ENCODE measurements at regions not wholly inside any gene's neighbourhood (a gene's known extent, or its start where the extent isn't known, plus 50 kb on each side); places are given as distances from the start of the nearest gene placed in this dataset.
"Not testable (repeated sequence)": the region's sequence is repeated elsewhere in the genome, so short reads cannot be mapped to it uniquely, and the experiment has no call there.

GRCh38 chr2:36235426-36235825, 120.2 kb upstream of the CRIM1 start:
- no peak for DNase-seq (ENCODE audit: low spot score)

DNA sequence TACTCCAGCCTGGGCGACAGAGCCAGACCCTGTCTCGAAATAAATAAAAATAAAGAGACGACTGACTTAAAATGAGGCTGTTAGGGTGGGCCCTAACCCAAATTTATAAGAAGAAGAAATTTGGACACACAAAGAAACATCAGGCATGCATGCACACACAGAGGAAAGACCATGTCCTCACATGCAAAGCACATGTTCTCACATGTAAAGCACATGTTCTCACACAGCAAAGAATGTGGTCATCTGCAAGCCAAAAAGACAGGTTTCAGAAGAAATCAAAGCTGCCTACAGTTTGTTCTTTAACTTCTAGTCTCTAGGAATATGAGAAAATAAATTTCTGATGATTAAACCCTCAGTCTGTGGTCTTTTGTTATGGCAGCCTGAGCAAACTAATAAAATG, 132.3 kb upstream of the CRIM1 start:
- DNase-seq (ENCODE audit: low spot score) = no peak

- no peak for DNase-seq (ENCODE audit: low spot score)
Observed at GRCh38 chr2:36222485-36222884, 133.1 kb upstream of the CRIM1 start.

DNA sequence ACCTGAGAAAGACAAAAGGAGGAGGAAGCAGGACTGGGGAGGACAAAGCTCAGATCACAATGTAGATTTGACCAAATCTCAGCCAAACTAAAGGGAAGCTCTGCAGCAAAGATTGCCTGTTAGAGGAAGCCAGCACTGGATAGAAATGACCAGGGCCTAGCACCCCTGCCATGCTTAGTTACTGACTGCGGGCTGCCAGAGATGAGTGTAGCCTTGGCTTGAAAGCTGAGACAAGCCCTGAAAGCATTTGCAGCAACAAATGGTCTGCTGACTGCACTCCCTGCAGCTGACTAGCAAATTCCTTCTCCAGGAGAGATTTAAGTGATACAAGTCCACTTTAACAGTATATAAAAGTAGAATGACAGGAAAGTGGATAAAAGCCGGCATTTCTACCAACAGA, 140.9 kb upstream of the CRIM1 start:
- DNase-seq (ENCODE audit: low spot score) = no peak

DNA sequence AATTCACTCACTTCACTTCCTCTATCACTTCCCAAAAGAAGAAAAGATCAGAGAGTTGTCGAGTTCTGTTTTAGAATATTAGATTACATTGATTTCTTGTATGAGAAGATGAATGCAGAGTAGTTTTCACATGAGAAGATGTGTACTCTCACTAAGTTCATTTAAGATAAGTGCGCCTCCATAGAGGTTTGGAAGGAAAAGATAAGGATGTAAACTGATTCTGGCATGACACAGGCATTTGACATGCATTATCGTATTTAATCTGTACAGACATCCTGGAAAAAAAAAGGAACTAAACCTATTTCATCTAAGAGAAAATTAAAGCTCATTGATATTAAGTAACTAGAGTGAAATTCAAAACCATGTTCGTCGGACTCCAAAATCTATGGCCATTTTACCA, 152.2 kb upstream of the CRIM1 start:
- no peak for DNase-seq (ENCODE audit: low spot score)

DNA sequence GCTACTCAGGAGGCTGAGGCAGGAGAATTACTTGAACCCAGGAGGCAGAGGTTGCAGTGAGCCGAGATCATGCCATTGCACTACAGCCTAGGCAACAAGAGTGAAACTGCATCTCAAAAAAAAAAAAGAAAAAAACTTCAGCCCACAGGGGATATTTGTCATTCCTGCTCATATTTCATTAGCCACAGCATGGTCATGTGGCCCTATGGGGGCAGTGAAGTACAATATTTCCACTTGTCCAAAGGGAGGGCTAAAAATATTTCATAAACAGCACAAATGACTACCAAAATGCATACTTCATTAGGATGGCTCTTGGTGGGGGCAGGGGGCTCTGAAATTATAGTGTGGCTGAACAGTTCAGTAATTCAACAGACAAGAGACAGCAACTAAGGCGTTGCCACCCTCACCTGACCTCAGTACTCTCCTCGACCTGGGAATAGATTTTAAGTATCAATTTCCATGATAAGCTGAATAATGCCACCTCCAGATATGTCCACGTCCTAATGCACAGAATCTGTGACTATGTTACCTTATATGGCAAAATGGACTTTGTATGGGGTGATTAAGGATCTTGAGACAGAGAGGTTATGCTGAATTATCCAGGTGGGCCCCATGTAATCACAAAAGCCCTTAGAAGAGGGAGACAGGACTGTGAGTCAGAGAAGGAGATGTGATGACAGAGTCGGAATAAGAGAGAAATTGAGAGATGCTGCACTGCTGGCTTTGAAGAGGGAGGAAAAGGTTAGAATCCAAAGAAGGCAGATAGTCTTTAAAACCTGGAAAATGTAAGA, 158.2 kb upstream of the CRIM1 start:
- no peak for DNase-seq (ENCODE audit: low spot score)

GRCh38 chr2:36193680-36194079, 161.9 kb upstream of the CRIM1 start:
- DNase-seq (ENCODE audit: low spot score) = no peak

DNA sequence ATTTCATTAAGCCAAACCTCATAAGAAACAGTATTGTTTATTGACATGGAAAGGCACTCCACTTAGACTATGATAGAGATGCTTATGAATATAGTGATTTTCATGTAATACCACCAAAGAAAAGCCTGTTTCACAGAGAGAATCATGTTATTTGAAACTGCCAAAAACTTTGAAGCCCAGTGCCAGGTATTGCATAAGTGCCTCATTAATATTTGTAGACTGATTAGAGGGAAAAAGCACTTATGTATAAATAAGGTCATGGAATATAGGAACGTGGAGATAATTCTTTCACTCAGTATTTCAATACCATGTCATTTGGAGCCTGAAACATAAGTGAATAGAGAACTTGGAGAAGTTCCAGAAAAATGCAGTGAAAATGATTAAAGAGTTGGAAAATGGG, 162.6 kb upstream of the CRIM1 start:
- no peak for DNase-seq (ENCODE audit: low spot score)

GRCh38 chr2:36190097-36190496, 165.5 kb upstream of the CRIM1 start:
- no peak for DNase-seq (ENCODE audit: low spot score)

DNA sequence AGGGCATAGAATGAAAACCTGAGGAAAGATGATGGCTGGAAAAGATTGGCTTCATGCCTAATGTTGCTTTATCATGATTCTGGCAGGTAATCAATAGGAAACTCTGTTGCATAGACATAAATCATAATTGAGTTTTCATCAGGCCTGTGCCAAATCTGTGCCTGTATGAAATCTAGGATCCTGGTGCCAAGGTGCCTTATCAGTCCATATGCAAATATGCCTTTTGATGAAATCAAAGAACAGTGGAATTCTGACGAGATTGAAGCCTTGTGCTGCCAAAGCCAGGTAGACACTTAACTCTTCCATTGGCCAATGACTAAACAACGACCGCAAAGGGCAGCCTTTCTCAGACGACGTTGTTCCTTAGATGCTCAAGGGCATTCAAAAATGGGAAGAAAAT, 170.0 kb upstream of the CRIM1 start:
- no peak for DNase-seq (ENCODE audit: low spot score)

DNA sequence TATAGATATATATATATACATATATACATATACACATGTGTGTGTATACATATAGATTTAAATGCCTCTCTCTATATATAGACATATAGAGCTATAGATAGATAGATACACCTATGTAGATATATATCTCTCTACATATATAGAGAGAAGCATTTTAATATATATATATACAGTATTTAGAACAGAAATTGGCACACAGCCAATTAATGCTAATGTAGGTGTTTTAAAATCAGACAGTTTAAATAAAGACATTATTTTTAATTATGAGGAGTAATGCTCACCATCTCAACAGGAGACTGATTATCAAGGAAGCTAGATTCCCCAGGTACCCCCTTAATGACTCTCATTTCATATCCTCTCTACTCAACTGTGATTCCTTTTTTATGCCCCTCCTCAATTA, 170.7 kb upstream of the CRIM1 start:
- DNase-seq (ENCODE audit: low spot score) = no peak

- DNase-seq (ENCODE audit: low spot score) = not testable (repeated sequence)
Observed at GRCh38 chr2:36180789-36181482, 174.6 kb upstream of the CRIM1 start.

DNA sequence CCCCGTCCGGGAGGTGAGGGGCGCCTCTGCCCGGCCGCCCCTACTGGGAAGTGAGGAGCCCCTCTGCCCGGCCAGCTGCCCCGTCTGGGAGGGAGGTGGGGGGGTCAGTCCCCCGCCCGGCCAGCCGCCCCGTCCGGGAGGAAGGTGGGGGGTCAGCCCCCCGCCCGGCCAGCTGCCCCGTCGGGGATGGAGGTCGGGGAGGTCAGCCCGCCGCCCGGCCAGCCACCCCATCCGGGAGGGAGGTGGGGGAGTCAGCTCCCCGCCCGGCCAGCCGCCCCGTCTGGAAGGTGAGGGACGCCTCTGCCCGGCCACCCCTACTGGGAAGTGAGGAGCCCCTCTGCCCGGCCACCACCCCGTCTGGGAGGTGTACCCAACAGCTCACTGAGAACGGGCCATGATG, 175.3 kb upstream of the CRIM1 start:
- not testable (repeated sequence) for DNase-seq (ENCODE audit: low spot score)

DNA sequence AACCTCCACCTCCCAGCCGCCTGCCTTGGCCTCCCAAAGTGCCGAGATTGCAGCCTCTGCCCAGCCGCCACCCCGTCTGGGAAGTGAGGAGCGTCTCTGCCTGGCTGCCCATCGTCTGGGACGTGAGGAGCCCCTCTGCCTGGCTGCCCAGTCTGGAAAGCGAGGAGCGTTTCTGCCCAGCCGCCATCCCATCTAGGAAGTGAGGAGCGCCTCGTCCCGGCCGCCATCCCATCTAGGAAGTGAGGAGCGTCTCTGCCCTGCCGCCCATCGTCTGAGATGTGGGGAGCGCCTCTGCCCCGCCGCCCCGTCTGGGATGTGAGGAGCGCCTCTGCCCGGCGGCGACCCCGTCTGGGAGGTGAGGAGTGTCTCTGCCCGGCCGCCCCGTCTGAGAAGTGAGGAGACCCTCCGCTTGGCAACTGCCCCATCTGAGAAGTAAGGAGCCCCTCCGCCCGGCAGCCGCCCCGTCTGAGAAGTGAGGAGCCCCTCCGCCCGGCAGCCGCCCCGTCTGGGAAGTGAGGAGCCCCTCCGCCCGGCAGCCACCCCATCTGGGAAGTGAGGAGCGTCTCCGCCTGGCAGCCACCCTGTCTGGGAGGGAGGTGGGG, 175.8 kb upstream of the CRIM1 start:
- DNase-seq (ENCODE audit: low spot score) = not testable (repeated sequence)

DNA sequence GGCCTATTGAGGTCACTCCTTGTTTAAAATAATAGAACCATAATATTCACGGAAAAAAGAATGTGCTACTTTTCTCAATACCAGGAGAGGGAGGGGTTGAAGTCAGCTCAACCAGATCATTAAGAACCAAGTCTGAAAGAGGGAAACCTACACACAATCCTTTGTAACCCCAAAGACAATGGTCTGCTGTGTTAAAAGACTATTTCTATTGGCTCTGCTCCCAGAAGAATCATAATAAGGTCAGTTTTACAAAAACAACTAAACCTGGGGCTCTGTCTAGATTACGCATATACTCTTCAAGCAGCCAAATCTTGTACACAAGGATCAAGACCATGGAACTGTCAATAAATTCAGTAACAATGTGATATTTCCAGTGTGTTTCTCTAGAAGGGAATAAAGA, 177.2 kb upstream of the CRIM1 start:
- no peak for DNase-seq (ENCODE audit: low spot score)

DNA sequence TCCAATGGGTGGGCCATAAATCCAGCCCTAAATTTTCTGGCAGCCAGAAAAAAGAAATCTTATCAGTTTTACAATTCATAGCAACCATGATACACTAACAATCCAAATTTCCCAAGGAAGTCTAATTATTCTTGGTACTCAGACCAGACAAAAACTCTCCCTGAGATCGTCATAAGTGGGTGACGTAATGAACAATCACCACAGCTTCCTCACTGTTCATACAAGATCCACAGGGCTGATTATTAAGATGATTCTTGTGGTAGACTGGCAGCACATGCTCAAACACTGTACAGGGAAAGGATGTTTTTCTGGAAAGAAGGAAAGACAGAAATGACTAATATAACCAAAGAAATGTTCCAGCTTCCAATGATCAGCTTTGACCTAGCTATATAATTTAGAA, 178.3 kb upstream of the CRIM1 start:
- DNase-seq (ENCODE audit: low spot score) = no peak

DNA sequence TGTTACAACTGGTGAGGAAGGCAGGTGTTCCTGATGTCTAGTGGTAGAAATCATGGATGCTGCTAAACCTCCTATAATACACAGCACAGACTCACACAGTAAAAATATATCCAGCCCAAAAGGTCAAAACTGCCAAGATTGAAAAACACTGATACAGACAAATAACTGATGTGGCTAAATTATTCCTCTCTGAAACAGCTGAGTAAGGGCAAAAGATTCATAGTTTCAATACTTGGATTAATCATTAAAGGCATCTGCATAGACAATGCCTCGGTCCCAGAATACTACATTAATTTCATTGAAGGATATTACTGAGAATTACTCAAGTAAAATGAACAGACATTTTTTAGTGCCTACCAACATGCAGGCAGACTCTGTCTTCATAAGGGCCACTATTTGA, 180.7 kb upstream of the CRIM1 start:
- no peak for DNase-seq (ENCODE audit: low spot score)

- no peak for DNase-seq (ENCODE audit: low spot score)
Observed at GRCh38 chr2:36173760-36174404, 181.7 kb upstream of the CRIM1 start.

DNA sequence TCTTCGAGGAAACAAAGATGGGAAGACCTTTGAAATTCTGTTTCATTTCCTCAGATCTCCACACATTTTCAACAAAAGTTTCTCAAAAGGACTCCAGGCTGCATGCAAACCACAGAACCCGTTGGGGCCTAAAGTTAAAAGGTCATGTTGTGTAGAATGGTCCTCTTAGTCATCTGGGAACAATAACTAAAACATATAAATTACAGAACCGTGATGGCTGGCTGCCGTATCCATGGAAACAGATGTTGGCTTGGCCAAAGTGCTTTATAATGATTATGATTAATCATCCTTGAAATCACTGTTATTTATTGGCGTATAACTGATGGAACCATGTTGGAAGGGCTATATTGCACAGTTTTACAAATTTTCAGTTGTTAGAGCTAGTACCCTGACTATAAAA, 182.8 kb upstream of the CRIM1 start:
- DNase-seq (ENCODE audit: low spot score) = no peak

DNA sequence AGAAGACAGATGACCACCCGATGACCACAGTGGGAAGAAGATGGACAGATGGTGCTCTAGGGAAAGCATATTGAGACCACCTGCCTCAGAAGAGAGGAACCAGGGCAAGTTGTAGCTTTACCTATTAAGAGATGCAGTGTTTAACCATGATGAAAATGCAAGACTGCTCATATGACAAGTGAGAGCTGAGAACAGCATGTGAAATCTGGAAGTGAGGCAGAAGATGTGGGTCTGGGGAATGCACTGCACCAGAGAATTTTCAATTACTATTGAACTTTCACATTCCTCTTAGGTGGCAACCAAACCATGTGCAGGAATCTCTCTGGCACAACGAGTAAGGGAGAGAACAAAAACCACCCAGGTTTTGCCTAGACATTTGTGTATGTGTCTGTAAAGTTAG, 184.8 kb upstream of the CRIM1 start:
- DNase-seq (ENCODE audit: low spot score) = no peak

DNA sequence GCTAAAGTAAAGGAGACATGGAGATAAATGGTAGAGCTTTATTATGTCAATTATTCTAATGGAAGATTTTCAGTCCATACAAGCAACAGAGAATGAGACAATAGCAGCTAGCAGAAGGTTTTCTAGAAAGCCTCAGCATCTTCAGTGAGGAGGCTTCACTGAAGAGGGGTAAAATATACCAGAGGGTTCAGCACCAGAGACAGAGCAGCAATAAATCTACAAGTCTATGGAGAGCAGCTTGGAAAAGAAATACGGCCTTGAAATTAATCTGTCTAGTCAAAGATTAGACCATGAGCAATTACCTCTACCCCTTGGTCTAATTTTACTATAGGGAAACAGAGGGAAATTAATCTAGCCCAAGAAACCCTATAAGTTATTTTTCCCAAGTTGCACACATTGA, 185.7 kb upstream of the CRIM1 start:
- no peak for DNase-seq (ENCODE audit: low spot score)

DNA sequence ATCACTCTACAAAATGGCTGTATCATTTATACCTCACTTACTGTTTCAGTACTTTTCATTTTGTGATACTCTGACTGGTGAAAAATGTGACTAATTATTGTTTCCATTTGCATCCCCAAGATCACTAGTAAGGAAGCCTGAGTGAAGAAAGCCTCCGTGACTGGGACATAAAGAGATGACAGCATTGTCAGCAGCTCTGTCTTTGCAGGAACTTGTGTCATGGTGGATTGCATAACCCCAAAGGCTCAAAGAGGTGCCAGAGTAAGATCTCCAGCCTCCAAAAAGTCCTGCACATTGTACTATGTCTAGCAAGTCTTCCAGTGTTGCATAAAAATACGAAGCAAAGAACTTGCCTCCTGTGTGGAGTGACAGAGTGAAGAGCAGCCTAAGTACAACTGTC, 187.5 kb upstream of the CRIM1 start:
- no peak for DNase-seq (ENCODE audit: low spot score)

- DNase-seq (ENCODE audit: low spot score) = no peak
Observed at GRCh38 chr2:36165132-36165531, 190.4 kb upstream of the CRIM1 start.
